GM21515 (cell line): ENCODE measurements at regions not wholly inside any gene's neighbourhood (a gene's known extent, or its start where the extent isn't known, plus 50 kb on each side); places are given as distances from the start of the nearest gene placed in this dataset.
"Not testable (repeated sequence)": the region's sequence is repeated elsewhere in the genome, so short reads cannot be mapped to it uniquely, and the experiment has no call there.

Experiments used
- ATAC-seq: cut with Tn5 transposase; IDR thresholded peaks from one replicate; pipeline ENCODE4 v1.9.1; 2021; ENCODE audit not compliant: unreplicated experiment

GRCh38 chr11:23453522-23453921 is 593.2 kb upstream of the CCDC179 start:
- no peak for ATAC-seq

- no peak for ATAC-seq
These were observed 595.1 kb upstream of the CCDC179 start for GRCh38 chr11:23455321-23455891.

GRCh38 chr11:23457641-23458040 is 597.4 kb upstream of the CCDC179 start:
- ATAC-seq: no peak

- ATAC-seq: no peak
These were observed 611.6 kb upstream of the CCDC179 start for GRCh38 chr11:23471878-23472277.

- ATAC-seq: no peak
These were observed 613.5 kb upstream of the CCDC179 start for GRCh38 chr11:23473782-23474181.

GRCh38 chr11:23480736-23481135 is 620.5 kb upstream of the CCDC179 start:
- ATAC-seq: no peak

- not testable (repeated sequence) for ATAC-seq
These were observed 623.9 kb upstream of the CCDC179 start for GRCh38 chr11:23484146-23484545.

- not testable (repeated sequence) for ATAC-seq
These were observed 624.3 kb upstream of the CCDC179 start for GRCh38 chr11:23484618-23485017.

- ATAC-seq: no peak
These were observed 630.4 kb upstream of the CCDC179 start for GRCh38 chr11:23490557-23491235.

GRCh38 chr11:23494981-23495380 is 634.7 kb upstream of the CCDC179 start:
- ATAC-seq: no peak

- ATAC-seq: no peak
These were observed 636.1 kb upstream of the CCDC179 start for GRCh38 chr11:23496340-23496739.

GRCh38 chr11:23497040-23497439 is 636.8 kb upstream of the CCDC179 start:
- no peak for ATAC-seq

GRCh38 chr11:23502389-23502788 is 642.1 kb upstream of the CCDC179 start:
- no peak for ATAC-seq

GRCh38 chr11:23502826-23503225 is 642.6 kb upstream of the CCDC179 start:
- ATAC-seq: no peak

GRCh38 chr11:23509023-23509422 is 648.7 kb upstream of the CCDC179 start:
- ATAC-seq: no peak

GRCh38 chr11:23509821-23510220 is 649.5 kb upstream of the CCDC179 start:
- ATAC-seq: no peak

GRCh38 chr11:23519194-23519593 is 658.9 kb upstream of the CCDC179 start:
- no peak for ATAC-seq

- no peak for ATAC-seq
These were observed 660.1 kb upstream of the CCDC179 start for GRCh38 chr11:23520226-23520960.

- ATAC-seq: no peak
These were observed 676.6 kb upstream of the CCDC179 start for GRCh38 chr11:23536907-23537306.

GRCh38 chr11:23539556-23539955 is 679.3 kb upstream of the CCDC179 start:
- ATAC-seq: no peak

- ATAC-seq: peak; percentile 93
These were observed 679.9 kb upstream of the CCDC179 start for GRCh38 chr11:23540101-23540561.

GRCh38 chr11:23542189-23542588 is 681.9 kb upstream of the CCDC179 start:
- no peak for ATAC-seq
